GM23338 (cell line): ENCODE measurements at regions not wholly inside any gene's neighbourhood (a gene's known extent, or its start where the extent isn't known, plus 50 kb on each side); places are given as distances from the start of the nearest gene placed in this dataset.

Experiments
- CREB1 ChIP-seq: fragments of 250-450 bp; sonication (Bioruptor Pico); IDR thresholded peaks from 2 replicates; pipeline ENCODE4 v1.5.0; 2020; ENCODE audit warnings: low read depth, mild to moderate bottlenecking, moderate library complexity
- CTCF ChIP-seq, 2 experiments: fragments of 200-600 bp in 1 of 2; sonication (generic) in 1 of 2; conservative IDR thresholded peaks; 2 replicates each; pipeline versions ENCODE4 v1.5.1 to v1.6.1; 2016 to 2017; ENCODE audit warnings: antibody characterized with exemption in 2 of 2, low read depth in 2 of 2, mild to moderate bottlenecking in 2 of 2, moderate library complexity in 1 of 2
- EZH2 ChIP-seq: fragments of 200-600 bp; sonication (generic); IDR thresholded peaks from one replicate; pipeline ENCODE4 v1.8.0; 2017; ENCODE audit warnings: antibody characterized with exemption, mild to moderate bottlenecking, low read depth; ENCODE audit not compliant: unreplicated experiment
- EZH2phosphoT487 ChIP-seq: fragments of 200-600 bp; sonication (generic); IDR thresholded peaks from one replicate; pipeline ENCODE4 v1.8.1; 2018; ENCODE audit warnings: antibody characterized with exemption; ENCODE audit not compliant: unreplicated experiment
- JUNB ChIP-seq: IDR thresholded peaks from one replicate; pipeline ENCODE4 v1.6.1; 2016; ENCODE audit warnings: antibody characterized with exemption; ENCODE audit not compliant: unreplicated experiment
- POLR2AphosphoS5 ChIP-seq: IDR thresholded peaks from 2 replicates; pipeline ENCODE4 v1.6.1; 2016; ENCODE audit warnings: antibody characterized with exemption, low read depth
- REST ChIP-seq: IDR thresholded peaks from one replicate; pipeline ENCODE4 v1.6.1; 2018; ENCODE audit warnings: antibody characterized with exemption; ENCODE audit not compliant: unreplicated experiment
- ZNF114 ChIP-seq: fragments of 250-450 bp; sonication (Bioruptor Pico); IDR thresholded peaks from 2 replicates; pipeline ENCODE4 v1.5.0; 2020; ENCODE audit warnings: mild to moderate bottlenecking, moderate library complexity
- ZNF331 ChIP-seq: fragments of 250-450 bp; sonication (Bioruptor Pico); IDR thresholded peaks from 2 replicates; pipeline ENCODE4 v1.5.0; 2020; ENCODE audit warnings: low read depth, mild to moderate bottlenecking, moderate library complexity
- TF ChIP-seq, protein P1 (sequence below): IDR thresholded peaks from 2 replicates; pipeline ENCODE4 v1.6.1; 2016; ENCODE audit warnings: antibody characterized with exemption
- TF ChIP-seq, protein P2 (sequence below): fragments of 250-450 bp; sonication (Bioruptor Pico); IDR thresholded peaks from 2 replicates; pipeline ENCODE4 v1.5.0; 2020; ENCODE audit warnings: mild to moderate bottlenecking, moderate library complexity

GRCh38 chr4:124954046-124954445 is 241.5 kb upstream of the ANKRD50 start:
- no peak for TF ChIP-seq JUNB
- no peak for TF ChIP-seq CTCF (conservative IDR thresholded peaks at IDR 0.05; ENCODE audit: low read depth in 2 of 2)
- TF ChIP-seq CREB1 = no peak
- TF ChIP-seq REST = no peak
- no peak for TF ChIP-seq EZH2
- TF ChIP-seq POLR2AphosphoS5 = no peak
- no peak for TF ChIP-seq EZH2phosphoT487
- TF ChIP-seq, protein P1, sequence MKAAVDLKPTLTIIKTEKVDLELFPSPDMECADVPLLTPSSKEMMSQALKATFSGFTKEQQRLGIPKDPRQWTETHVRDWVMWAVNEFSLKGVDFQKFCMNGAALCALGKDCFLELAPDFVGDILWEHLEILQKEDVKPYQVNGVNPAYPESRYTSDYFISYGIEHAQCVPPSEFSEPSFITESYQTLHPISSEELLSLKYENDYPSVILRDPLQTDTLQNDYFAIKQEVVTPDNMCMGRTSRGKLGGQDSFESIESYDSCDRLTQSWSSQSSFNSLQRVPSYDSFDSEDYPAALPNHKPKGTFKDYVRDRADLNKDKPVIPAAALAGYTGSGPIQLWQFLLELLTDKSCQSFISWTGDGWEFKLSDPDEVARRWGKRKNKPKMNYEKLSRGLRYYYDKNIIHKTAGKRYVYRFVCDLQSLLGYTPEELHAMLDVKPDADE = no peak
- TF ChIP-seq ZNF331 (CRISPR knock-in tag) = no peak
- TF ChIP-seq ZNF114 (CRISPR knock-in tag) = no peak
- TF ChIP-seq, protein P2, sequence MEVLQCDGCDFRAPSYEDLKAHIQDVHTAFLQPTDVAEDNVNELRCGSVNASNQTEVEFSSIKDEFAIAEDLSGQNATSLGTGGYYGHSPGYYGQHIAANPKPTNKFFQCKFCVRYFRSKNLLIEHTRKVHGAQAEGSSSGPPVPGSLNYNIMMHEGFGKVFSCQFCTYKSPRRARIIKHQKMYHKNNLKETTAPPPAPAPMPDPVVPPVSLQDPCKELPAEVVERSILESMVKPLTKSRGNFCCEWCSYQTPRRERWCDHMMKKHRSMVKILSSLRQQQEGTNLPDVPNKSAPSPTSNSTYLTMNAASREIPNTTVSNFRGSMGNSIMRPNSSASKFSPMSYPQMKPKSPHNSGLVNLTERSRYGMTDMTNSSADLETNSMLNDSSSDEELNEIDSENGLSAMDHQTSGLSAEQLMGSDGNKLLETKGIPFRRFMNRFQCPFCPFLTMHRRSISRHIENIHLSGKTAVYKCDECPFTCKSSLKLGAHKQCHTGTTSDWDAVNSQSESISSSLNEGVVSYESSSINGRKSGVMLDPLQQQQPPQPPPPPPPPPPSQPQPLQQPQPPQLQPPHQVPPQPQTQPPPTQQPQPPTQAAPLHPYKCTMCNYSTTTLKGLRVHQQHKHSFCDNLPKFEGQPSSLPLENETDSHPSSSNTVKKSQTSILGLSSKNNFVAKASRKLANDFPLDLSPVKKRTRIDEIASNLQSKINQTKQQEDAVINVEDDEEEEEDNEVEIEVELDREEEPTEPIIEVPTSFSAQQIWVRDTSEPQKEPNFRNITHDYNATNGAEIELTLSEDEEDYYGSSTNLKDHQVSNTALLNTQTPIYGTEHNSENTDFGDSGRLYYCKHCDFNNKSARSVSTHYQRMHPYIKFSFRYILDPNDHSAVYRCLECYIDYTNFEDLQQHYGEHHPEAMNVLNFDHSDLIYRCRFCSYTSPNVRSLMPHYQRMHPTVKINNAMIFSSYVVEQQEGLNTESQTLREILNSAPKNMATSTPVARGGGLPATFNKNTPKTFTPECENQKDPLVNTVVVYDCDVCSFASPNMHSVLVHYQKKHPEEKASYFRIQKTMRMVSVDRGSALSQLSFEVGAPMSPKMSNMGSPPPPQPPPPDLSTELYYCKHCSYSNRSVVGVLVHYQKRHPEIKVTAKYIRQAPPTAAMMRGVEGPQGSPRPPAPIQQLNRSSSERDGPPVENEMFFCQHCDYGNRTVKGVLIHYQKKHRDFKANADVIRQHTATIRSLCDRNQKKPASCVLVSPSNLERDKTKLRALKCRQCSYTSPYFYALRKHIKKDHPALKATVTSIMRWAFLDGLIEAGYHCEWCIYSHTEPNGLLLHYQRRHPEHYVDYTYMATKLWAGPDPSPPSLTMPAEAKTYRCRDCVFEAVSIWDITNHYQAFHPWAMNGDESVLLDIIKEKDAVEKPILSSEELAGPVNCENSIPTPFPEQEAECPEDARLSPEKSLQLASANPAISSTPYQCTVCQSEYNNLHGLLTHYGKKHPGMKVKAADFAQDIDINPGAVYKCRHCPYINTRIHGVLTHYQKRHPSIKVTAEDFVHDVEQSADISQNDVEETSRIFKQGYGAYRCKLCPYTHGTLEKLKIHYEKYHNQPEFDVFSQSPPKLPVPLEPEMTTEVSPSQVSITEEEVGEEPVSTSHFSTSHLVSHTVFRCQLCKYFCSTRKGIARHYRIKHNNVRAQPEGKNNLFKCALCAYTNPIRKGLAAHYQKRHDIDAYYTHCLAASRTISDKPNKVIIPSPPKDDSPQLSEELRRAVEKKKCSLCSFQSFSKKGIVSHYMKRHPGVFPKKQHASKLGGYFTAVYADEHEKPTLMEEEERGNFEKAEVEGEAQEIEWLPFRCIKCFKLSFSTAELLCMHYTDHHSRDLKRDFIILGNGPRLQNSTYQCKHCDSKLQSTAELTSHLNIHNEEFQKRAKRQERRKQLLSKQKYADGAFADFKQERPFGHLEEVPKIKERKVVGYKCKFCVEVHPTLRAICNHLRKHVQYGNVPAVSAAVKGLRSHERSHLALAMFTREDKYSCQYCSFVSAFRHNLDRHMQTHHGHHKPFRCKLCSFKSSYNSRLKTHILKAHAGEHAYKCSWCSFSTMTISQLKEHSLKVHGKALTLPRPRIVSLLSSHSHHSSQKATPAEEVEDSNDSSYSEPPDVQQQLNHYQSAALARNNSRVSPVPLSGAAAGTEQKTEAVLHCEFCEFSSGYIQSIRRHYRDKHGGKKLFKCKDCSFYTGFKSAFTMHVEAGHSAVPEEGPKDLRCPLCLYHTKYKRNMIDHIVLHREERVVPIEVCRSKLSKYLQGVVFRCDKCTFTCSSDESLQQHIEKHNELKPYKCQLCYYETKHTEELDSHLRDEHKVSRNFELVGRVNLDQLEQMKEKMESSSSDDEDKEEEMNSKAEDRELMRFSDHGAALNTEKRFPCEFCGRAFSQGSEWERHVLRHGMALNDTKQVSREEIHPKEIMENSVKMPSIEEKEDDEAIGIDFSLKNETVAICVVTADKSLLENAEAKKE = no peak
